CD1c-positive myeloid dendritic cell (primary cell): ENCODE measurements at regions not wholly inside any gene's neighbourhood (a gene's known extent, or its start where the extent isn't known, plus 50 kb on each side); places are given as distances from the start of the nearest gene placed in this dataset.

ENCODE experiments used
- DNase-seq: peaks from one replicate; pipeline ENCODE4 v3.0.0-alpha.2; 2016; ENCODE audit errors: extremely low spot score

DNA sequence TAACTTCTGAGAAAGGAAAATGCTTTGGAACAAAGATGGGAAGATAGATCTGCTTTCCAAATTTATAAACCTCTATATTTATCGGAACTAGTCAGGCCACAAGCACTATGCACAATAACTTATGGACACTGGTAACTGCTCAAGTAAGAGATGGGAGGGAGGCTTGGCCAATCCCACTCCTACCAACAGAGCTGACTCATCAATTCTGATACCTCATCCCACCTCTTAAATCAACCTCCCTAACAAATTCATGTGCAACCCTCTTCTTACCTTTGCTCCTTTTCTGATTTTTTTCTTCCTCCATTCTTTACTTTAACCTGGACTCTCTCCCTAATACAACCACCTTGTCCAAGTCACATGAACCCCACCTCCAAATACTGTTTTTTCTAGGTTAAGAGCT is 289.9 kb upstream of the FAM241A start:
- no peak for DNase-seq

DNA sequence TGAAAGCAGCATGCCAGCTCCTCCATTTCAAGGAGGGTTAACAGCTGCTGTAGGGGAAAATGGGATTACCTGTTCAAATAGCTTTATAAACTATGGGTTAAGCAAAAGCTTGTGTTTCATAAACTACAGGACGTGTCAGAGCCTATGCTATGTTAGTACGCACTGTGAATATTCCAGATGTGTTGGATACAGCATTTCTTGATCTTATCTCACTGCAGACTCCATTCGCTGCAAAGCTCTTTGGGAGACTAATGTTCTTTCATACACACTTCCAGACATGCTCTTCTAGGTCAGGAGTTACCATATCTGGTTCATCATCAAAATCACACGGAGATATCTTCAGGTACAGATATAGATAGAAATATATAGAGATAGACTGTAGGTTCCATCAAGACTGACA is 281.2 kb upstream of the FAM241A start:
- DNase-seq: no peak

DNA sequence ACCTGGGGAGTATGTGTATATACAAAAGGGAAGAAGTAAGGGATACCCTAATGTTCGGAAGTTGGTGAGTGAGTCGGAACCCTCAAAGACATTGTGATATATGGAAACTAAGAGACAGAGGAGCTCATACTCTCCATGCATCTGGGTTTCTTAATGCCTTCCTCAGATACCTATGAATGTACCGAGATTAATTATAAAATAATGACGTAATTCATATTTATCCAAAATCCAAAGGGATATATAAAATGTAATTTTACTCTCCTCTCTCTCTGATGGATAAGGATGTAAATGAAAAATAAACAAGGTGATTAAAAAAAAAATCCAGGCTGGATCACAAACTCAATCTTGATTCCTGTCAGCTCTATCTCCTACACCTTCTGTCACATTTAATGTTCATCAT is 275.9 kb upstream of the FAM241A start:
- no peak for DNase-seq

DNA sequence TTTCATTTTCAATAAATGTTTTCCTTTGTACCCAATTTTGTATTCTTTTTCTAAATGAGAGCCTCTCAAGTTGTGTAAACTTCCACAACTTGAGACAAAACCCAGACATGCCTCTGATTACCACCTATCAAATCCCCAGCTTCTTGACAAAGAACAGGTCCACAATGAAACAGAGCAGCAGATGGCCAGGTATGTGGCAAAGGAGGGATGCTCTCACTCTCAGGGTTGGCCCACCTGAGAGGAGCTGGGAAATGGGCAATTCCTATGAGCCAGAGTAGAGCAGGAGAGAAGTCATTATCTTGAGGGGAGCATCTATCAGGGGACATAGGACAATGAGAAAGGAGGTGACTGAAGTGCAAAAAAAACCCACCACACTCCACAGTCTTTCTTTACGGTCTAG is 273.5 kb upstream of the FAM241A start:
- no peak for DNase-seq

DNA sequence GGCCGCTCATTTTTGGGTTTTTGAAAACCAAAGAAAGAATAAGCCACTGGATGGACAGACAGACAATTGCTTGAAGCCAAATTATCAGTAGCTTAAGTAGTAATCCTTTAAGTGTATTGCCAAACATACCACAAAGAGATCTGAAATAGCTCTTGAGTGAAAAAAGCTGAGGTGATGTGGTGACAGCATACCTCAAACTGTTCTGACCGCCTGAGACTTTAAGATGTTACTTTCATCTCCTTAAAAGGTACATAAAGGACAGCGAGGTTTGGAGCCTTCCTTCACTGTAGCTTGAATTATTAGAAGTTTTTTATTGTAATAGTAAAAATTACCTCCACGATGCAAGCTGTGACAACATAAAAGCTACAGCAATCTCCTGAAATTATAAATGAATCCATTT is 271.5 kb upstream of the FAM241A start:
- no peak for DNase-seq

DNA sequence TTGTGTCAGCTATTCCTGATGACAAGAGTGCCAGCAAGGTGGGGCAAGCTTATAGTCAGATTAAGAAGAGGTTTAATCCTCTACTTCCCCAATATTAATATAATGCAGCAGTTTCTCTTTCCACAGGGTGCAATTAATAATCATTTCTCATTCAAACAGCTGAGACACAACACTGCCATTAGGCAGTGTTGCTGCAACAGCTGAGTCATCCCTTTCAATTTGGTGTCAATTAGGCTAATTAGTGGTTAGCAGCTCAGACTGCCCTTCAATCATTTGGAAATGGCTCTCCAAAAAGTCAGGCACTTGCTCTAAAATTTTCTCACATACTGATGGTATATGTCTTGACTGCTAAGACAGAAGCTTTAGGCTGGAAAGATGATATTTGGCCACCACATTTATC is 265.7 kb upstream of the FAM241A start:
- DNase-seq: no peak

DNA sequence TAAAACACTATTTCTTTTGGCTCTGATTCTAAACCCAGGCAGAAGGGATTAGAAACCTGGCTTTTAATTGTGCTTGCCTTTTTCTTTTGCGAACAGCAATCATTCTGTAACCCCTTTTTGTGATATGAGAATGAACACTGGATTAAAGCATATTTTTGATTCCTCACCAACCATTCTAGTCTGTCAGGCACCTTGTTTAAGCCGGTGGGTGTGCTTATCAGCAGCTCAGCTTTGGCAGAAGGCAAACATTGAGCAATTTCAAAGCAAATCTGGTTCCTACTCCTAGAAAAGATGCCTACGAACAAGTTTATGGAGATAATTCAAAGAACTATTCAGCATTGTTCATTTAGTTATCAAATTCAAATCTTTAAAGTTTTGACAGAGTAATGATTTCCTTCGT is 265.1 kb upstream of the FAM241A start:
- no peak for DNase-seq

DNA sequence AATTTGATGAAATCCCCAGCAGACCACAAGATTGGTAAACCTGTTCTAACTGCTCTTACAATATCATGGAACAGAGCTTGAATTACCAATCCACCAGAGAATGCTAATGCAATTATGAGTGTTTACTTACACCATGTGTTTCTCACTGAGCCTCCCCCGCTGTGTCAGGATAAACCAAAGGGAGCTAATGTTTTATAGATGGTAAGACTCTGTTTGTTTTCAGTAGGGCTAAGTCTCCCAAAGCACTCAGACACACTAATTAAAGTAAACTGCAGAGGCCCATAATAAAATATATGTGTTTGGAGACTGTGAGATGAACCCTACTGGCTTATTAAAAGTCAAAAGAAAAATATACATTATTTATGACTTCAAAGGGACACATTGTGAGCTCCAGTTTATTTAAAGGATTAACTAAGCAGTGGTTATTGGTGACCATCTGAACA is 261.7 kb upstream of the FAM241A start:
- no peak for DNase-seq

DNA sequence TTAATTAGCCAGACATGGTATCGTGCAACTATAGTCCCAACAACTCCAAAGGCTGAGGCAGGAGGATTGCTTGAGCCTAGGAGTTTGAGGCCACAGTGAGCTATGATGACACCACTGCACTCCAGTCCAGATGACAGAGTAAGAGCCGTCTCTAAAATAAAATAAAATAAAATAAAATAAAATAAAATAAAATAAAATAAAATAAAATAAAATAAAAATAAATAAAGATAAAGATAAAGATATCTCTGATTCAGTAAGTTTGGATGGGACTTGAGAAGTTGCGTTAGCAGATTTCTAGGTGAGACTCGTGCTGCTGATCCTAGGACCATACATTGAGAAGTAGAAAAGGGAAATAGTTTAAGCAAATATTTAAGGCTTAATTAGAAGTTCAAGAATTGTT is 254.8 kb upstream of the FAM241A start:
- no peak for DNase-seq

DNA sequence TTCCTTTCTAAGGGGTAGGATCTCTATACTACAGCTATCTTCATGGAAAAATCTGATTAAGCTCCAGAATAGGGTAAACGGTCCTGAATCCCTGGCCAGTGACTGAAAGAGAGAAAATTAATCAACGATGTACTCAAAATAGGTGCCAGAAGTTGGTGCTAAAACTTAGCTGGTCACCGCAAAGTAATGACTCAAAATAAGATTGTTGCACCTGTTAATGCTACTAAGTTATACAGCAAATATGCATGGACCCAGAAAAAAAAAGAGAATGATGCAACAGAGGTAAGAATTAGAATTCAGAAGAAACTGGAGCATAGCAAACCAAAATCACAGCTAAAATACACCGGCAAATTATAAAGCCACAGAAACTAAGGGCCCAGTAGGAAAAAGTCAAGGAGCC is 239.7 kb upstream of the FAM241A start:
- DNase-seq: no peak

DNA sequence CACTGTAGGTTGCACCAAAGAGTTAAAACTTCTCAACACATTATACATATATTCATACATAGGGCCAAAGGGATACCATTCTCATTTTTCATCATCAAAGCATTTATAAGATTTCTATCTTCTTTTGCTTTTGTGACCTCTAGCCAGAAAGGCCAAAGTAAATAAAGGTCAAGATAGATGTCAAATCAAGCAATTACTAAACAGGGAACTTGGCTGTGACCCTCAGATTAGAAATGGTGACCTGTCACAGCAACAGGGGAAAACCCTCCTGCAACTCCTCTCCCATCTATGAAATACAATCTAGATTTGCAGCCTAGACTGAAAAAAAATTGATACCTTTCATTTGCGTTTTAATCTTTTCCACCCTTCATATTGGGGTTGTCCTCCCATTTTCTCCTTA is 225.6 kb upstream of the FAM241A start:
- DNase-seq: no peak

DNA sequence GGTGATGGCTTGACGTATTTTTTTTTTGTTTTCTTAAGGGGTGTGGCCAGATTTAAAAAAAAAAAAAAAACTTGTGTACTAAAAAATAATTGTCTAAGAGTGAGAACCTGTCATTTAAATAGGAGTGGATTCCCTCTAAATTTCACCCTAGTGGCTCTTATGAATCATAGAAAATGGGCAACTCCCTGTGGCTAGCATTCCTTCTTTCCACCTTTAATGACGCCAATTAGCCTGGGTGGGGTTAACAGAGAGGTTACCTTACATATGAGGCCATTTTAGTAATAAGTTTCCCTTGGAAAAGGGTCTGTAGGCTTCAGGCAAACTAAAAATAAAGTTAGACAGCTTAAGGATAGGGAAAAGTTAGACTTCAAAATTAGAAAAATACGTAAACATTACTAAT is 223.5 kb upstream of the FAM241A start:
- DNase-seq: no peak

DNA sequence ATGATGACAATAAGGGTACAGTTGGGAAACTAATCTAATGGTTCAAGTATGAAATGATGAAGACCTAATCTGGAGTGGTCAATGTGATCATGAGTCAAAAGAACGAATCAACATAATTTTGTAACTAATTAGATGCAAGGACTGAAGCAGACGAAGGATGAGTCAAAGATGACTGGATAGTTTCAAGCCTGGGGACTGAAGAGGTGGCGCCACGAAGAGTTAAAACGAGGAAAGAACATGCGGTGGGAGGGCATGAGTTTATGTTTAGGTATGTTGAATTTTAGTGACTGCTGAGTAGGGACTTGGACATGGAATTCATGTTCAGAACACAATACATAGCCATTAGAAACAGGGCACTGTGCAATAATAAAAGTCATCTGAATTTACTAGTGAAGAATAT is 221.5 kb upstream of the FAM241A start:
- no peak for DNase-seq

DNA sequence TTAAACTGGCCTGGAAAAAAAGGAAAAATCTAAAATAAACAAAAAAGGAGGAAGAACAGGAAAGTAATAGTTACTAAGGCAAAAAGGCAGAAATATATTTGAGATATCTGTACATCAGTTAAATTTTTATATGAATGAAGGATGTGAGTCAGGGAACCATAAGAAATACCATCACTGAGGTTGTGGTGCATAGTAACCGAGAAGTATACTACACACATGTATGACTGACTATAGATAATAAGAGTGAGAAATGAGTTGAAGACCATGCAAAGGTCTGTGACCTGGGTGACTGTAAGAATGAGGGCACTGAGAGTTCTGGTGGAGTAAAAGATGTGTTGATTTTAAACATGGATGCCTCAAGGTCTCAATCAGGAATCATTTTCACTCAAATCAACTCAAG is 220.6 kb upstream of the FAM241A start:
- no peak for DNase-seq

DNA sequence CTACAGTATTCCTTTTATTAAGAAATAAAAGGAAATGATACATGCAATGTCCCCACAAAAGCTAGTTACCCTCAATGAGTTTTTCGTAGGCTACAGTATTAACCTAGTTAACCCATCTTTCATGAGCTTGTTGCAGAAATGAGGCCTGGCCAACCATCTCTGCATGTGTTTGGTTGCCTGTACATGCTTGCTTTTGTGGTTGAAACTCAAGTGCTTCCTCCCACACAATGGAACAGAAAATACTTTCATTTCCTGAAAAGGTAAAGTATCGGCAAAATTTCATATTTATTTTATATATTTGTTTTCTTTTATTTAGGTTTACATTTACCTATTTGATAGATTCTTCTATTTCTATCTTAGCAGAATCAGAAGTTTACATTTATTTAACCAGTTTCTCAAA is 214.6 kb upstream of the FAM241A start:
- DNase-seq: peak; percentile 71

DNA sequence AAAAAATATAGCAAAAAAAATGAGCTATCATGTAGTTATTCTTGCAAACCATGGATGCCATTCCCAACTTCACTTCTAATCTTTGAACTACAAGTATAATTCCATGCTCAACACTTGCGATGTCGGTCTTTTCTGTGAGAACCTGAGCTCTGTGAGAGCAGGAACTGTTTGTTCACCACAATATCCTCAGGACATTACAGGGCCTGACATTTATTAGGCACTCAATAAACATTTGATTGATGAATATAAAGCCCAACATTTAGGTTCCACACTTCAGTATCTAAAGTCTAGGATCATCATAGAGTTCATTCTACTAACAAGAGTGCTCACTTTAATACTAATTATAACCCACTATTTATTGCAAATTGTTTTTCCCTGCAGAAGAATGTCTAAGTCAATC is 211.6 kb upstream of the FAM241A start:
- DNase-seq: no peak

DNA sequence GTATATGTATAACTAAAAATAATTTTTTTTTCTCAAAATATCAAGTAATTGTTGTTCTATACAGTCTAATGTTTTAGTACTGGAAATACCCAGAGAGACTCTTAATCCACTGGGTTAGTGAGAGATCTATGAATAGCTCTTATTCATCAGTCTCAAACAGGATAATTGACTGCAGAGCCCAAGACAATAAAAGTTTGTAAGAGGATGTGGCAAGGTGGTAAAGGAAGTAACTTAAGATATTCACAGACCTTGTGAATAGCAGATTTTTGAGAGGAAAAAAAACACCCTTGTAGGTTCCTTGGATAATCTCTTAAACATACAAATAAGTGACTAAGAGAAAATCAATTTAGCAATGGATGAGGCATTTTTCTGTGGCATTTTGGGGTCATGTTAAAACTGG is 210.9 kb upstream of the FAM241A start:
- no peak for DNase-seq

DNA sequence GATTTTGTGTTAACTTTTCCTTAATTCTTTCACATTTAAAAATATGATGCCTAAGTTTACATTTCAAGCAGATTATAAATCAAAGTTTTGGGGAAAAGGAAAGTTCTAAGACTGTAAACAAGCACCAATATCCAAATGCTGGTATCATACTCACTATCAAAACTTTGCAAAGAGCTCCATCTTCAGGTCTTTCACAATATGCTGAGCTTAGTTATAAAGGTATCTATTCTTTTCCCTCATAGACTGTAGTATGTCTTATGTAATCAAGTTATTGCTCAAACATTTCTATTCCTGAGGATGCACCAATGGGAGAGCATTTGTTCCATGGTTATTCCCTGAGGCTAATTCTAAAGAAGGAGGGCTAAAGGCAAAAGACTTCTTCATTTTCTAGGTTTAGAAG is 207.9 kb upstream of the FAM241A start:
- DNase-seq: peak; percentile 33

DNA sequence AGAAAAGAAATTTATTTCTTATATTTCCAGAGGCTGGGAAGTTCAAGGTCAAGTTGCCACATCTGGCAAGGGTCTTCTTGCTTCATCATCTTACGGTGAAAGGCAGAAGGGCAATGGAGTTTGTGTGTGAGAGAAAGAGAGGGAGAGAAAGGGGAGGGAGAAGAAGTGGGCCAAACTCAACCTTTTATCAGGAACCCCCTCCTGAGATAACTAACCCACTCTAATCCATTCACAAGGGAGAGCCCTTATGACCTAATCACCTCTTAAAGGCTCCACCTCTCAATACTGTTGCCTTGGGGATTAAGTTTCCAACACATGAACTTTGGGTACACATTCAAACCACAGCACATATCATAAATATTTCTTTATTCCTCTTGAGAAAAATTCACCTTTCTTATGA is 203.3 kb upstream of the FAM241A start:
- DNase-seq: no peak

DNA sequence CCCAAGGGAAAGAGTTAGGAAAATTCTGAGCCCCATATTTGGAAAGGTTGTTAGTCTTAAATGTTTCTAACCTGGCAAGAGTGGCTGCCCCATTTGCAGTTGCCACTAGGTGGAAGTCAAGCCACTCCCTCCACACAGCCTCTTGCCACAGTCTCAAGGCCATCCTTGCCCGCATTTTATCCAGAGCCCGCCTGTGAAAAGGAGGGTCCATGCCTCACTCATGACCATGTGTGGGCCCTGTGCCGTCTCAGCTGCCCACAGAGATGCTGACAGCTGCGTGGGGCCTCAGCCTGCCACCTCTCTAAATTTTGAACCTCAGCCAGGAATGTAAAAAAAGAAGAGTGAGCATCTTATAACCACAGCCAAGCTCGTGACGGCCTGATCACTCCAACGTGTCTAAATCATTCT is 201.5 kb upstream of the FAM241A start:
- DNase-seq: peak; percentile 46

DNA sequence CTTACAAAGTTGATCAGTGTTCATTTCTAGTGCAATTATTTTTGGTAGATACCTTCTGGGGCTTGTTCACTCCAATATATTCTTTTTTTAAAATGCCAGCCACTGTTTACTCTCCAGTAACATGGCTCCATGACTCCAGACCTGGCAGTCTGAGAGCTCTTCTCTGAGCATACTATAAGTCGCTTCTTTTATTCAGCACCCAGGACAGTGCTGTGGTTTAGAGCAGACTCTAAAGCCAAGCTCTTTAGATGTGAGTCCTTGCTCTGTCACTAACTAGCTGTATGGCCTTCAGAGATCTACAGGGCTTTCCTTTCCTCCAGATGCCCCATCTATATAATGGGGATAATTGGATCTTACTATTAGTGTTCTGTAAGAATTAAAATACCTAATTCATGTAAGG is 200.2 kb upstream of the FAM241A start:
- no peak for DNase-seq

DNA sequence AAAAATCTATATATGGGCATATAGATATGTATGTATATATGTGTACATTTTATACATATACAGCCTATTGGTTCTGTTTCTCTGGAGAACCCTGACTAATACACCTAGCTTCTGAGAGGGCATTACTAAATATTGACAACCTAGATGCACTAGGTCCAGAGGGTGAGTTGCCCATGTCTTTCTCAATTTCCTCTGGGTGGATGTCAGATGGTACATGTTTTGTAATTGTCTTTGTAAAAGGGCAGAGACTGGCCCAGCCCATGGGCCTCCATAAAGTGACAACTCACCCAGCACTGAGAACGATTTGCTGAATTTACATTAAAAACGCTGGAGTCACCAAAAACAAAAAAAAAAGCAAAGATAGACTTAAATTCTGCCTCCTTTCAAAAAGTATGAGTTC is 198.5 kb upstream of the FAM241A start:
- no peak for DNase-seq

DNA sequence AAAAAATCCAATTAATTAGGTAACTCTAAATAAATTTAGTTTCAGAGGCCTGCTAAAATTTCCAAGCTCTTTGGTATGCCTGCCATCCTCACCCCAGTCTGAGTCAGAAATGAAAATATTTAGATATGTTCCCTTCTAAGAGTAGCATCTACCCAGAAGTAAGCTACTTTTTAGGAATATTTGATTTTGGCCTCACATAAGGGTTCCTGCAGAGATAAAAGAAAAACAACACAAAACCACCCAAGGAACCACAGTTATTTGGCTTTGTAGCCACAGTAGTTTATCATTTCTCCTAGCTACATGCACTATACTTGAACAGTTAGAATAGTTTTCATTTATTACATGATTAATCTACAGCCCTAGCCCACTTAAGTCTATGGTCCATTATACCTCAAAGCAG is 192.6 kb upstream of the FAM241A start:
- no peak for DNase-seq

DNA sequence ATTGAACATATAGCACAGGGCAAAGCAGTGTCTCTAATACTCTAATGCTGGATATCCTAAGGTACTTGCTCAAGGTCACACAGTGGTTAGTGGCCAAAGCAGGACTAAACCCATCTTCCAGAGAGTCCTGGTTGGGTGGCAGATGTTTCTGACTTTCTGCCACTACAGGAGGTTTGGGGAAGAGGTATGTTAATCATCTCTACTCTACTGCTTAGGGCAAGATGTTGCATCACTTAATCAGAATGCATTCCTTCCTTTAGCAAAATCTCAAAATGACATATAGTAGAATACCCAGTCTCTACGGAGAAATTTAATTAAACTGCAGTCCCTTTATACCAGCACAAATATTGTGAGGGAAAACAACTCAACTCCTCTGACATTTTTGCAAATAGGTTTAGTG is 190.7 kb upstream of the FAM241A start:
- DNase-seq: no peak

DNA sequence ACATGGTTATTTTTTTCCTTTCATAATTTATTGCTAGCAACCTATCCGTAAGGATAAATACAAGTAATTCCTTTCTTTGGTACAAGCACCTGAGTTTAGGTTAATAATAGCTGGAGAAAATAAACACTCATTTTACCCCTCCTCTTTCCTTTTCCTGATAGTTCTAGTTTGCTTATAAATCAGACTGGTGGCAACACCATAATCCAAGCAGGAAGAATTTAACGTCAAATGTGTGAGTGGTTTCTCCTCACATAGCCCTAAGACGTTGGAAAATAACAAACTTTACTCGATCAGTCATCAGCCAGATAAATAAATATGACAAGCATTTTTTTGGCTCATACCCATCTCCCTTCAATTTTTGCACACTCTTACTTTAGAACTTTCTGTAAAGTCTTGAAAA is 190.3 kb upstream of the FAM241A start:
- DNase-seq: no peak
